ENCODE measurements at regions not wholly inside any gene's neighbourhood (a gene's known extent, or its start where the extent isn't known, plus 50 kb on each side); places are given as distances from the start of the nearest gene placed in this dataset.
"Not testable (repeated sequence)": the region's sequence is repeated elsewhere in the genome, so short reads cannot be mapped to it uniquely, and the experiment has no call there.

- TF ChIP-seq, protein P1, sequence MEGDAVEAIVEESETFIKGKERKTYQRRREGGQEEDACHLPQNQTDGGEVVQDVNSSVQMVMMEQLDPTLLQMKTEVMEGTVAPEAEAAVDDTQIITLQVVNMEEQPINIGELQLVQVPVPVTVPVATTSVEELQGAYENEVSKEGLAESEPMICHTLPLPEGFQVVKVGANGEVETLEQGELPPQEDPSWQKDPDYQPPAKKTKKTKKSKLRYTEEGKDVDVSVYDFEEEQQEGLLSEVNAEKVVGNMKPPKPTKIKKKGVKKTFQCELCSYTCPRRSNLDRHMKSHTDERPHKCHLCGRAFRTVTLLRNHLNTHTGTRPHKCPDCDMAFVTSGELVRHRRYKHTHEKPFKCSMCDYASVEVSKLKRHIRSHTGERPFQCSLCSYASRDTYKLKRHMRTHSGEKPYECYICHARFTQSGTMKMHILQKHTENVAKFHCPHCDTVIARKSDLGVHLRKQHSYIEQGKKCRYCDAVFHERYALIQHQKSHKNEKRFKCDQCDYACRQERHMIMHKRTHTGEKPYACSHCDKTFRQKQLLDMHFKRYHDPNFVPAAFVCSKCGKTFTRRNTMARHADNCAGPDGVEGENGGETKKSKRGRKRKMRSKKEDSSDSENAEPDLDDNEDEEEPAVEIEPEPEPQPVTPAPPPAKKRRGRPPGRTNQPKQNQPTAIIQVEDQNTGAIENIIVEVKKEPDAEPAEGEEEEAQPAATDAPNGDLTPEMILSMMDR (IDR thresholded peaks at IDR 0.05), result no peak
- no peak for TF ChIP-seq POLR2A (IDR thresholded peaks at IDR 0.05)
- peak in 3 of 5 donors; percentile 11 to 33 (median 16) for DNase-seq
- no peak for ATAC-seq
- intact Hi-C loops (cut with DNase I), result no loop called here
- no peaks in the 10 kb centered on the region for H3K9me3 ChIP-seq
- H3K27me3 ChIP-seq, result peaks cover 12 to 57% (median 24%) of the 10 kb centered on the region in 9 donors
- H3K4me3 ChIP-seq, result no peak overlapping the region
- 24 to 43% (median 37%) methylated on average over 13 to 16 of the region's 16 CpGs for WGBS, 4 donors
- H3K36me3 ChIP-seq, result no peaks in the 10 kb centered on the region
- no peak overlapping the region for H3K27ac ChIP-seq
- no peaks in the 10 kb centered on the region for H3K4me1 ChIP-seq
These were observed 69.2 kb downstream of the UNCX start for GRCh38 chr7:1301882-1302251.

DNA sequence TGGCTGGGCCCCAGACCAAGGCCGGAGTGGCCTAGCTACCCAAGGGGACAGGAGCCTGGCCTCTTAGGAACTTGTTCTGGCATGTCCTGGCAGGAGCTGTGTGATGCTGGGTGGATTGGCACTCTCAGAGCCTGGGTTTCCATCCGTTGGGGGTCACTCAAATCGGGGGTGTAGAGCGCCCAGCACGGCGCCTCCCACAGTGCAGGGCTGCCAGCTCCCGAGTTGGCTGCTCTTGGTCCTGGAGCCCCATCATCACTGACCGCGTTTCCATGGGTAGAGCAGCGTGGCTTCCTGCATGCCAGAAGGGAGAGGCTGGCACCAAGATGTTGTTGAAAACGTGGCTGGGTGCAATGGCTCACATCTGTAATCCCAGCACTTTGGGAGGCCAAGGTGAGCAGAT, 70.3 kb downstream of the UNCX start:
- no peak for TF ChIP-seq POLR2A (IDR thresholded peaks at IDR 0.05)
- TF ChIP-seq, protein P1 (IDR thresholded peaks at IDR 0.05), result no peak
- no peak for ATAC-seq
- DNase-seq, result peak in 2 of 5 donors; percentile 11 to 23

DNA sequence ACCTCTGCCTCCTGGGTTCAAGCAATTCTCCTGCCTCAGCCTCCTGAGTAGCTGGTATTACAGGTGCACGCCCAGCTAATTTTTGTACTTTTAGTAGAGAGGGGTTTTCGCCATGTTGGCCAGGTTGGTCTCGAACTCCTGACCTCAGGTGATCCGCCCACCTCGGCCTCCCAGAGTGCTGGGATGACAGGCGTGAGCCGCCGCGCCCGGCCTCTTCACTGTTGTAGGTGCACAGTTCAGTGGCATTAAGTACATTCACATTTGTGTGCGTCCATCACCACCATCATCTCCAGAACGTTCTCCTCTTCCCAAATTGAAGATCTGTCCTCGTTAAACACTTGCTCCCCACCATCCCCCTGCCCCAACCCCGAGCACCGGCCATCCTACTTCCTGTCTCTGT, 71.3 kb downstream of the UNCX start:
- intact Hi-C loops (cut with DNase I); ATAC-seq; H3K4me1 ChIP-seq; H3K27ac ChIP-seq; DNase-seq; H3K36me3 ChIP-seq; H3K4me3 ChIP-seq; H3K9me3 ChIP-seq: not testable (repeated sequence)
- WGBS, 4 donors, result 72 to 79% (median 75%) methylated on average over 15 of the region's 15 CpGs
- peaks cover 5 to 36% (median 18%) of the 10 kb centered on the region in 9 donors for H3K27me3 ChIP-seq

More for the DNA sequence above, 70.3 kb downstream of the UNCX start:
- 71 to 91% (median 83%) methylated on average over 11 of the region's 11 CpGs for WGBS, 4 donors
- Histone ChIP-seq H3K36me3 (no peaks in the 10 kb centered on the region), H3K4me1 (no peaks in the 10 kb centered on the region), H3K27ac (no peak overlapping the region), H3K27me3 (peaks cover 5 to 46% (median 18%) of the 10 kb centered on the region in 9 donors), H3K9me3 (no peaks in the 10 kb centered on the region), H3K4me3 (no peak overlapping the region)
- intact Hi-C loops (cut with DNase I), result no loop called here

DNA sequence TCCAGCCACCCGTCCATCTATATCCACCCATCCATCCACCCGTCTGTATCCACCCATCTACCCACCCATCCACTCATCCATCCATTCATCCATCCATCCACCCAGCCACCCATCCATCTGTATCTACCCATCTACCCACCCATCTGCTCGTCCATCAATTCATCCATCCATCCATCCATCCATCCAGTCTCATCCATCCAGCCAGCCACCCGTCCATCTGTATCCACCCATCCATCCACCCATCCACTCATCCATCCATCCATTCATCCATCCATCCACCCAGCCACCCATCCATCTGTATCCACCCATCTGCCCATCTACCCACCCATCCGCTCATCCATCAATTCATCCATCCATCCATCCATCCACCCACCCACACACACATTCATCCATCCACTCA, 73.2 kb downstream of the UNCX start:
- Histone ChIP-seq H3K27me3 (peaks cover 2 to 20% (median 6%) of the 10 kb centered on the region in 9 donors), H3K27ac (no peak overlapping the region), H3K4me1 (no peaks in the 10 kb centered on the region), H3K4me3 (no peak overlapping the region), H3K9me3 (no peaks in the 10 kb centered on the region), H3K36me3 (no peaks in the 10 kb centered on the region)
- DNase-seq (no peak), ATAC-seq (no peak)
- intact Hi-C loops (cut with DNase I), result no loop called here
- 64 to 84% (median 73%) methylated on average over 5 of the region's 5 CpGs for WGBS, 4 donors
- TF ChIP-seq POLR2A (IDR thresholded peaks at IDR 0.05), result no peak
- TF ChIP-seq, protein P1 (IDR thresholded peaks at IDR 0.05), result no peak

DNA sequence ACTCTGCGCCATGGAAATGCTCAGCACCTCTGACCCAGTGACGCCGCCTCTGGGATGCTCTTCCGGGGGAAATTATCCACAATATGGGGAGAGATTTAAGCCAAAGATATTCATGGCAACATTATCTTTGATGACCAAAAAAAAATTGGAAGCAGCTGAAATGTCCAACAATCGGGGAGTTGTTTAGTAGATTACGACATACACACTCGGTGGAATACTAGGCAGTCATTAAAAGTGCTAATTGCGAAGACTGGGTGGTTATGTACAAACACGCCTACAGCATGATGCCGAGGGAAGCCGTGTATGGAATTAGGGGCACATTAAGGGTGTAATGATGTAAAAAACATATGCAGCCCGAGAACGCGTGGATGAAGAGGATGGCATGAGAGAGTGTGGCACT, 75.2 kb downstream of the UNCX start:
- H3K36me3 ChIP-seq, result no peaks in the 10 kb centered on the region
- intact Hi-C loops (cut with DNase I), result no loop called here
- TF ChIP-seq, protein P1 (IDR thresholded peaks at IDR 0.05), result no peak
- TF ChIP-seq POLR2A (IDR thresholded peaks at IDR 0.05), result no peak
- H3K4me3 ChIP-seq, result no peak overlapping the region
- no peak overlapping the region for H3K27ac ChIP-seq
- H3K4me1 ChIP-seq, result no peaks in the 10 kb centered on the region
- 93 to 96% (median 94%) methylated on average over 14 of the region's 14 CpGs for WGBS, 4 donors
- no peak for ATAC-seq
- H3K9me3 ChIP-seq, result peaks cover 0 to 11% (median 0%) of the 10 kb centered on the region in 12 donors
- peaks cover 0 to 4% (median 0%) of the 10 kb centered on the region in 9 donors for H3K27me3 ChIP-seq
- peak in 1 of 5 donors; percentile 2 for DNase-seq

Data from heart left ventricle (tissue), 16 donors.